GM19023 (cell line): ENCODE measurements at regions not wholly inside any gene's neighbourhood (a gene's known extent, or its start where the extent isn't known, plus 50 kb on each side); places are given as distances from the start of the nearest gene placed in this dataset.
A peak's percentile ranks its signal among the peaks of the same experiment; 100 is the strongest.

Experiments used
- ATAC-seq: cut with Tn5 transposase; IDR thresholded peaks from one replicate; pipeline ENCODE4 v1.9.1; 2021; ENCODE audit warnings: mild to moderate bottlenecking, moderate library complexity; ENCODE audit not compliant: unreplicated experiment

DNA sequence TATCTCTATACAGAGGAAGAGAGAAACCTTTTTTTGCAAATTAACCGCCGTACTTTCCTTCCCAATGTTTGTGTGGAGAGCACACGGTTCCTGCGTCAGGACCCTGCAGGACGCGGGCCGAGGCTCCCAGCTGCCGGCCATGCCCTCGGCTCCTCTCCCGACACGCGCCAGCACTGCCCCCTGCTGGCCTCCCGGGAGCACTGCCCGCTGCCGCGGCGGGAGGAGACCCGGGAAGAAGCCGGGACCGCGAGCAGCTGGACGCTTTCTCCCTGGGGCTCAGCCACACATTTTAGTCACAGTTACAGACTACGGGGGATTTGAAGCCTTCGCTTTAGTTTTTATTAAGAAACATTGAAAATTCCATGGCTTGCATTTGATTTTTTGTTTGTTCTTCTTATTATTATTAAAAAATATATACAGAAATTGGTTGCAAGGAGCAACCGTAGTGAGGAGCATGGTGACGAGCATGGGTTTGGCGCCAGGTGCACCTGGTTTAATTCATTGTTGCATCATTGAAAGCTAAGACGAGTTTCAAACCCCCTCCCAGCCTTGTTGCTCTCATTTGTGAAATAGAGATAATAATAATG, 401.2 kb downstream of the GALR1 start:
- ATAC-seq: no peak

- ATAC-seq: no peak
These were observed 401.8 kb downstream of the GALR1 start for GRCh38 chr18:77651441-77651840.

GRCh38 chr18:77653792-77654191, 404.1 kb downstream of the GALR1 start:
- no peak for ATAC-seq

- ATAC-seq: no peak
These were observed 404.7 kb downstream of the GALR1 start for GRCh38 chr18:77654302-77654701.

DNA sequence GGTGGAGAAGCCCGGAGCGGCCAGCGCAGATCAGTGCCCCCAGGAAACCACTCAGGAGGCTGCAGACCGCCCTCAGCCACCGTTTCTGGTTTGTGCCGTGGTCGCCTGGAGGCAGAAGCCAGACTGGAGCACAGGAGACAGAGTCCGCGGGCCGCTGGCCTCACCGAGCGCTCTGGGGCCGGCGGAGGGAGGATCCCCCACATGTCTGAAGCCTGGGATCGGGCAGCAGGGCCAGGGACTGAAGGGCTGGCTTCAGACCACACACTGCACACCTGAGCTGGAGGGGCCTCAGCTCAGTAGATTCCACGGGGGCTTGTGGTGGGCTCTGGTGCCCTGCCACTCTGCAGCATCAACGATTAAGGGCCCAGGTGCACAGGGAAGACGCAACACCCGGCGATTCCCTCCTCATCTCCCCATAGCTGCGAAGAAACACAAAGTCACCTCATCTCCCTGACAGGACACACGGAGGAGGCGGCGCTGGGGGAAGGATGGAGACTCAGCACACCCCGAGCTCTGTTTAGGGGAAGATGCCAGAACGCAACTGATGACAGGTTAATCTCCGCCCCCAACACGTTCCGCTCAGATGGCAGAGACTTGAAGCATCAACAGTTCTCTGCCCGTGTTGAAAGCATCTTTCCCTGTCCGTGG, 408.1 kb downstream of the GALR1 start:
- ATAC-seq: no peak

DNA sequence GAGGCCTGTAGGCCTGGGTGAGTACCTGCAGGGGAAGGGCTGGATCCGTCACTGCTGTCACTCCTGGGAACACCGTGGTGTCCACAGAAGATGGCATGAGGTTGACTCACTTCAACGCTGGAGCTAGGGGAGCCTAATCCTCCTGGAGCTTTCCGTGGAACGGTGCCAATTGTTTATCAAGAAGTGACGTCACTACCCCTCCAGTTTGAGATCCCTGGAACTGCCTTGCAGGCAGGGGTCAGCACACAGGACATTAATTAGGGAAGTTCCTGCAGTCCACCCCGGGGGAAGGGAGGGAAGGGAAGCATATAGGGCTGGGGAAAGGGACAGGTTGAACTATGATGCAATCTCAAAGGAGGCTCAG, 408.6 kb downstream of the GALR1 start:
- ATAC-seq: no peak

GRCh38 chr18:77658751-77659448, 409.3 kb downstream of the GALR1 start:
- no peak for ATAC-seq

DNA sequence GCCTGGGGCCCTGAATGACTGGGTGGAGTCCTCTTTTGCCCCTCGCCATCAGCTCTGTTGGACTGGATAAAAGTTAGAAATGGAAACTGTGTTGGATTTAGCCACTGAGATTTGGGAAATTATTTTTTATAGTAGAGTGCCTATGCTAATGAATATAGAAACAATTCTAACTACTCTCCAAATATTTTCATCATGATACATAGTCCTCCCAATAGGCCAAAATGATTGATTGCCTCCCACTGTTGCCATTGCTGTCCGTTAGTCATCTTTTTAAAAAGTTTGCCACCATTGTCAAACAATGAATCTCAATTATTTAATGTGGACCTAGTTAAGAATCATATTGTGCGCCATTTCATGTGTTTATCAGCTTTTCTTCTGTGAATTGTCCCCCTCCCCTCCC, 417.0 kb downstream of the GALR1 start:
- ATAC-seq: no peak

DNA sequence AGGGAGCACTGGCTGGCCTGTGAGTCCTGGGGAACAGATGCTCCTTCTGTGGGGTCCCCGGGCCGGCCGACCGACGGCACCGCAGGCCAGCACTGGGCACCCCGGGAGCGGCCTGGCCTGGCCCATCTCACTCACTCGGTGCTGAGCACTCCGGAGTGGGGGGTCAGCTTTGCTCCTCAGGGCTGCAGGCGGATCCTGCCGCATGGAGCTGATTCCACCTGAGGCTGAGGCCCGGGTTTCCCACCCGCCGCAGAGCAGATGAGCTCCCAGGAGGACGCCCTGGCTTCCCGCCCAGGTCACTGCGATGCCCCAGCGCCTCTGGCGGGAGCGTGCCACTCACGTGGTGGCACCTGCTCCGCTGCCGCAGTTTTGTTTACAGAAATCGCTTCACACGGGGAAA, 418.6 kb downstream of the GALR1 start:
- no peak for ATAC-seq

GRCh38 chr18:77669331-77669730, 419.7 kb downstream of the GALR1 start:
- ATAC-seq: no peak

DNA sequence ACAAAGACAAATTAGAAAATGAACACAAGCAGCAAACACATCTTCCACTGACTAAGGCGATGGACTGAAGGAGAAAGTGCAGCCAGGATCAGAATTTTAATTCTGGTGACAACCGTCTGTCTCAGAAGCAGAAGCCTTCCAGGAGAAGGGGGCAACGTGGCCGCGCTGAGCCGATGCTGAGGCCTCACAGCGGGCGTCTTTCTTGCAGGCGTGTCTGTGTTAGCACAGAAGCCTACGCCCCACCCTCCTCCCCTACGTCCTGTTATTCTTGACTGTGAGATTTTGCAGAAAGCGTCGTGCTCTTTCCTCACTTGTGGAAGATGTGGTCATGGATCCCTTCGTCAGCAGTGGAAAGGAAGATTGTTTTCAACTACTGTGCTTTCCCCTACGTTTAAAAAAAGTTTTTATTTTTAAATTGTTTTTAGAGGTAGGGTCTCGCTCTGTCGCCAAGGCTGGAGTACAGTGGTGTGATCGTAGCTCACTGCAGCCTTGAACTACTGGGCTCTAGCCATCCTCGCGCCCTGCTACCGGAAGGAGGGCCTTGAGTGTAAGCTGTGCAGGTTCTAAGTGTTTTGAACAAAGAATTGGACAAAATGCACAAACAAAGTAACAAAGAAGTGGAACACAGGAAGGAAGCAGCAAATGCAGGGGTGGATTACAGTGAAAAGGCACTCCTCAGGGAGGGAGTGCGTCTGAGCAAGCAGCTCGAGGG, 422.0 kb downstream of the GALR1 start:
- ATAC-seq: no peak

DNA sequence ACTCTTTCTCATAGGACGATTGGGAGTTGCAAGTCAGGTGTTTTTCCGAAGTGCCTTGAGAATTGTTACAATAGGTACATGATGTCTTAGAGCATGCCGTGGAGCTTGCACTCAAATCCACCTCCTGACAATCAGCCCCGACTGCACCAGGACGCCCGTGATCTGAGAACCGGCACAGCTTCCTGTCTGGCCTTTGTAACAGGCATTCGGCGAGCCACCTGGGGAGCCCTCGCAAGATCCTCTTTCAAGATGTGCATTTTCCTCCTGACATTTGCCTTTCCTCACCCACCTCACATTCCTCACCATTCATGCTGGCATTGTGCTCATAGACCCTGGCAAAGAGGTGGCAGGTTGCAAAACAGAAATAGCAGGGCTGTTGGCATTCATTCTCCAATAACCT, 427.3 kb downstream of the GALR1 start:
- no peak for ATAC-seq

DNA sequence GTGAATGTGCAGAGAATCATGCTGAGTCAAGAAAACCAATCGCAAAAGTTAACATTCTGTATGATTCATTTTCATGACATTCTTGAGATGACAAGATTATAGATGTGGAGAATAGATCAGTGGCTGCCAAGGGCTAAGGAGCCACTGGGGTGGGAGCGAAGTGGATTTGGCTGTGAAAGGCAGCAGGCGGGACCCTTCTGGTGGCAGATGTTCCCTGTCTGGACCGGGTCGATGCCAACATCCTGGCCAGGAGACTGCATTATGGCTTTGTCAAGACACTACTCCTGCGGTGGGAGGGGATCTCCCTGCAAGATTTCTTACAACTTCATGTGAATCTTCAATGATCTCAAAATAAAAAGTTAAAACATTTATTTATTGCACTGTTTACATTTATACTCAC, 427.9 kb downstream of the GALR1 start:
- no peak for ATAC-seq

- ATAC-seq: no peak
These were observed 430.2 kb downstream of the GALR1 start for GRCh38 chr18:77679869-77680268.

DNA sequence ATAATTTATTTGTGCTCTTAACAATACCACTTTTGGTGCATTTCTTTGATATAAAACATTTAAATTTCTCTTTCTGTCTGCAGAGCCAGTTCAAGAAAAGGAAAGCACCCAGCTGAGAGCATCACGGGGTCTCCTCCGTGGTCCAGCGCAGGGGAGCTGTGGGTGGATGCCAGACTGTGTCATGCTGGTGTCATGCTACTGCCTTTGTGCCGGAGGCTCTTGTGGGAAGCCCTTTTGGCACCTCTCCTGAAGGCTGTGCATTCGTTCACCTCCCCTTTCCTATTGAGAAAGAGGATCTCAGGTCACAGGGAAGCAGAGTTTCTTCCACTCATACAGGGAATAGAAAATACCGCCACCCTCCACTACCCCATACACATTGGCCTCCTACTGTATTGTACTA, 450.4 kb downstream of the GALR1 start:
- ATAC-seq: no peak

- no peak for ATAC-seq
These were observed 452.3 kb downstream of the GALR1 start for GRCh38 chr18:77701977-77702376.

GRCh38 chr18:77702686-77703085, 453.0 kb downstream of the GALR1 start:
- ATAC-seq: no peak

GRCh38 chr18:77705301-77705700, 455.7 kb downstream of the GALR1 start:
- ATAC-seq: no peak

DNA sequence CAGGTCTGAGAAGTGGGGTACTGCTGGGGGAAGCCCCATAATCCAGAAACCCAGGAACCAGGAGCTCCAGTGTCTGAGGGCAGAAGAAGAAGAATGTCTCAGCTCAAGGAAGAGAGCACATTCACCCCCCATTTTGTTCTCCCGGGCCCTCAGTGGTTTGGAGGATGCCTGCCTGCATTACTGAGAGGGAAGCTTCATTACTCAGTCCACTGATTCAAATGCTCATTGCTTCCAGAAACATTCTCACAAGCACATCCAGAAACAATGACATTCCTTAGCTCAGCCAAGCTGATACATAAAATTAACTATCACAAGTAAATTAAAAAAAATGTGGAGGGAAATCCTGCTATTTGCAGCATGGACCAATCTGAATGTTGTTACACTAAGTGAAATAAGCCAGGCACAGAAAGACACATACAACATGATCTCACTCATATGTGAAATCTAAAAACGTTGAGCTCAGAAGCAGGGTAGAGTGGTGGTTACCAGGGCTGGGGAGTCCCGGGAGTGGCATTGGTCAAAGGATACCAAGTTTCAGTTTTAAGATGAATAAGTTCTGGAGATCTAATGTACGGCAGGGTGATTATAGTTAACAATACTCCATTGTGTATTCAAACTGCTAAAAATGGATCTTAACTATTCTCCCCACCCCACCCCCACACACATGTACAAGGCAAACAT, 459.3 kb downstream of the GALR1 start:
- peak; percentile 80 for ATAC-seq

DNA sequence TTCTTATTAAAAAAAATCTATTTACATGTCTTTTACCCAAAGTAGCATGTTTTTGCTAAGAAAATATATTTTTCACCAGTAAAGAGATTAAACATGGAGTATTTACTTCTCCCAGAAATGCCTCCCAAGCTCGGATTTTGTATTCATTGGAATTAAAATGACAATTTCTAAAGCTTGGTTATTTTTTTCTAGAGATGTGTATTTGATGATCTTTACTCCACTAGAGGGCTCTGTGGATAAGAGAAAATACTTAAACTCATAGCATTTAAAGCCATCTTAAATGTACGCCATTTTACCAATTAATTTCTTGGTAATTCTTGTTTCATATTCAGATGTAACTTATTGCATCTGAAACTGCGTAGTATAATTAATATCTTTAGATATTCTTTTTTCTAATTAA, 461.4 kb downstream of the GALR1 start:
- no peak for ATAC-seq

GRCh38 chr18:77714716-77715115, 465.1 kb downstream of the GALR1 start:
- ATAC-seq: no peak
